DMS153 (cell line): ENCODE measurements at regions not wholly inside any gene's neighbourhood (a gene's known extent, or its start where the extent isn't known, plus 50 kb on each side); places are given as distances from the start of the nearest gene placed in this dataset.
"Not testable (repeated sequence)": the region's sequence is repeated elsewhere in the genome, so short reads cannot be mapped to it uniquely, and the experiment has no call there.

ENCODE experiments used
- DNase-seq: peaks from one replicate; lab custom pipeline; 2025; lab: John Stamatoyannopoulos, UW

GRCh38 chr7:24135003-24135817, 148.8 kb upstream of the NPY start:
- no peak for DNase-seq

- no peak for DNase-seq
Observed at GRCh38 chr7:24137338-24137737, 146.7 kb upstream of the NPY start.

GRCh38 chr7:24138343-24138742, 145.6 kb upstream of the NPY start:
- no peak for DNase-seq

- DNase-seq = no peak
Observed at GRCh38 chr7:24140001-24140400, 144.0 kb upstream of the NPY start.

GRCh38 chr7:24141874-24142509, 142.0 kb upstream of the NPY start:
- DNase-seq = no peak

DNA sequence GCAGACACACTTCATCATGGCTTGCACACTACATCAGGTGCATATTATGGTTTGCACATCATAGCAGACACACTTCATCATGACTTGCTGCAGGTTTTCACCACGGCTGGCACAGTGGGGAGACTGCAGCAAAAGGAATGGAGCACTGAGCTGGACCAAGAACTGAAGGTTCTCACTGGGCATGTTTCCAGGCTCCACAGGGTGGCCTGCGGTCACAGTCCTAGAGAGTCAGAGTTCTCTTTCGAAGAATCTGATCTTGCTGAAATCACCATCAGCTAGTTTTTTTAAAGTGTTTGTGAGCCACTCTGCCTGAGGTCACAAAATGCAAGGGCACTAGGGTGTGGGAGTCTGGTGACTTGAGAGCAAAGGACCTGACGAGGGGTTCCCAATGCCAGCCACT, 140.4 kb upstream of the NPY start:
- DNase-seq = no peak

DNA sequence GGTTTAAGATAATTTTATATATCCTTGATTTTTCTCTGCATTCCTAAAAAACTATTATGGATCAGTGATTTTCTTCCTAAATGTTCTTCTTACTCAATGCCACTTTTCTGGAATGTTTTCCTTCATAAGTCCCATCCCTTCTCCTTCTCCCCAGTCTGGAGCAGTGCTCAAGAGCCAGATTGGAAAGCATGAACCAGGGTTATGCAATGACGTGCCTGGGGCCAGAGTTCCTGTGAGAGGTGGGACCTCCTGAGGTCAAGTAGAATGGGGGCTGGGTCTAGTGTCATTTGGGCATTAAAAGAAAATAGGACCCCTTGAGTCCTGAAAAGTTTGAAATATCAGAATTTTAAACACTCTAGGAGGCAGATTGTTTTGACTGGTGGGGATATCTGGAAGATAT, 132.0 kb upstream of the NPY start:
- no peak for DNase-seq

DNA sequence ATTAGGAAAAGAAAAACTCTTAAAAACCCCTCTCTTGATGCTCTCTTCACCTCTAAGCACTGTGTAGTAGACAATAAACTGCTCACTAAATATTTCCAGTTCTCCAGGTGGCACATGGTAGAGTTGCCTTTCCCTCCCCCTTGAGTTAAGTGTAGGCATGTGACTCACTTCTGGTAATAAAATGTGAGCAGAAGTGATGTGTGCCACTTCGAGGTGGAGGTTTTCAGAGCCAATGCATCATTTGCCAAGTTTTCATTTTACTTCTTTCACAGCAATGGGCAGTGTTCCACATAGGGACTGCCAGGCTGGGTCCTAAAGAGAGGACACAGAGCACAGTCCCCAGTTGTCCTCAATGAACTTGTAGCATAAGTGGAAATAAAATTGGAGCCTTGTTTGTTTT, 131.6 kb upstream of the NPY start:
- DNase-seq = no peak

- DNase-seq = no peak
Observed at GRCh38 chr7:24152877-24153472, 131.0 kb upstream of the NPY start.

- no peak for DNase-seq
Observed at GRCh38 chr7:24157666-24158065, 126.3 kb upstream of the NPY start.

- DNase-seq = no peak
Observed at GRCh38 chr7:24158975-24159374, 125.0 kb upstream of the NPY start.

DNA sequence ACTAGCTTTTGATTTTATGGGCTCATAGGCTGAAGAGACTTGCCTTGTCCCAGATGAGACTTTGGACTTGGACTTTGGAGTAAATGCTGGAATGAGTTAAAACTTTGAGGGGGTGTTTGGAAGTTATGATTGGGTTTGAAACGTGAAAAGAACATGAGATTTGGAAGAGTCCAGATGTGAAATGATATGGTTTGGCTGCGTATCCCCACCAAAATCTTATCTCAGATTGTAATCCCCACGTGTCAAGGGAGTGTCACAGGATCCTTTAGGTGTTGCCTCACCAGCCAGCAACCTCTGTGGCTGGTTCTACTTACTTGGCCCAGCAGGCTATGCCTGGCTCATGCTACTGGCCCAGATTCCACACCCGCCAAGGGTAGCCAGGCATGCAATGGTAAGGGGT, 119.6 kb upstream of the NPY start:
- no peak for DNase-seq

- no peak for DNase-seq
Observed at GRCh38 chr7:24169077-24169624, 114.8 kb upstream of the NPY start.

- DNase-seq = not testable (repeated sequence)
Observed at GRCh38 chr7:24171951-24172350, 112.0 kb upstream of the NPY start.

- no peak for DNase-seq
Observed at GRCh38 chr7:24172856-24173255, 111.1 kb upstream of the NPY start.

- DNase-seq = no peak
Observed at GRCh38 chr7:24175603-24176002, 108.4 kb upstream of the NPY start.

DNA sequence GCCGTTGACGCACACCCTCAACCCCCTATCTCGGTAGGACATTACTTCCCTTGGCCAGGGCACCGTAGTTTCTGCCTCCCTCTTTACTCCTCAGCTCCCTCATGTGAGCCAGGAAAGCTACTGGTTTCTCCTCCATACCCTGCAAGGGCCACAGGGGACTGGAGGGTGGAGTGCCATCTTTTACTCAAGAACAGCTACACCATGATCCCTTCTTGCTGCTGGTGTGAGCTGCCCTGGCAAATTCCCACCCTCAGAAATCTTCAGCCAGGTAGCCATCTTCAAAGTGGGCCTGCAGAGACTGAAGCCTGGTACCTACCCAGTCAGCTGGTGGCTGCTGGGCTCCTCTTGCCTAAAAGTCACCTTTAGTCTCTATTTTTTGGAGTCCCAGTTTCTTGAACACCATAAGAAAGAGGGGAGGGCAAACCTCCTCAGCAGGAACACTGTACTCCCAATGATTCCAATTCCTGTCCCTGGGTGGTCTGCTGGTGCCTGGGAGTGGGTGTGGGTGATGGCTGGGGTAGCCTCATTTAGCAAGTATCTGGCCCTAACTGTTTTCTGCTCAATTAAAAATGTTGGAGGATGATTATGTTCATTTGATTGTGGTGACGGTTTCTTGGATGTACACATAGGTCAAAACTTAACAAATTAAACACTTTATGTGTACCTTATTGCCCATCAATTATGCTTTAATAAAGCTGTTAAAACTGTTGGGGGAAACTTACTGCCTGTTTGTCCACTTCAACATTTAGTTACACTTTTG, 105.0 kb upstream of the NPY start:
- DNase-seq = no peak

DNA sequence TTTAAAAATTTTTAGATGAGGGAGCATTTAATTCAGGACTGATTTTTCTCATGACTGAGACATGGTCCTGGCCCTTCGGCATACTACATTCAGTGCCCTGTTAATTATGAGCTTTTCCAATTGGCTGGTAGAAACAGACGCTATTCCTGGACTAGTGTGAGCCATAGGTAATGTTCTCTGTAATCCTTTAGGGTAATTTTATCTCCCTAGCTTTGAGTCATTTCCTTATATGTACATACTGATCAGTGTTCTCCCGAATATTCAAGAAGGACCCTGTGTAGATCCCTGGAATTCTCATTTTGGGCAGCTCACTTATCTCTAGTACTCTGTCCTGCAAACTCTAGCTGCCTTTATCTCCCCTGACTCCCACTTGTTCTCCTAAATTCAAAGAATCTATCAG, 92.6 kb upstream of the NPY start:
- no peak for DNase-seq

DNA sequence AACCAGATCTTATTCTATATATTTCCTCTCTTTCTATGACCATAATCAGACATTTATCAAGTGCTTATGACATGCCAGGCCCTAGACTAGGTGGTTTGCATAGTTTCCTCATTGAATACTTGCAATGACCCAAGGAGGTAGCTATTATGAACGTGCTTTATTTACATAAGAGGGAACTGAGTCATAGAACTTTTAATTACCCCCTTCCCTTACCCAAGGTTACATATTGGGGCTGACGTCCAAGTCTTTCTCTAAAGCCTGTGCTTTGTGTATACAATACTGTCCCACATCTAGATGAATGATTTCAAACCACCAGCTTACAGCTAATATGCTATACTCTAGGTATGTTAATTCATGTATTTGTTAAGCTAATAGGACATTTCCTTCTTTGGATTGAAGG, 91.9 kb upstream of the NPY start:
- DNase-seq = no peak

- DNase-seq = no peak
Observed at GRCh38 chr7:24192691-24193090, 91.3 kb upstream of the NPY start.

- DNase-seq = no peak
Observed at GRCh38 chr7:24197852-24198251, 86.1 kb upstream of the NPY start.

DNA sequence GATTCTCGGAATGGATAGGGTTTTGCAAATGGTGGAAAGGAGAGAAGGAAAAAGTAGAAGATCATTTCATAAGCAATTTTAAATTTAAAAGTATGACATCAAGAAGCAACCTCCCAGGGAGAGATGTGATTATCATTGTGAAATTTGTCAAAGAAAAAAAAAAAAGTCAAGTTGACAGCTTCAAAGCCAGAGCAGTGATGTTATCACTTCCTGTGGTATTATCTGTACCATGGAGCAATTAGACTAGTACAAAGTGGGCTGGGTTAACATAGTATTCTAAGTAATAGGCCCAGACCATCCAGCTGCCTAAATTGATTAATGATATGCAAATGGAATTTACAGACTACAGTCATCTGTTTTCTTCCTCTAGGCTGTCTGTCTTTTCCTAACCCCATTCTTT, 84.0 kb upstream of the NPY start:
- DNase-seq = no peak
